ENCODE measurements at regions not wholly inside any gene's neighbourhood (a gene's known extent, or its start where the extent isn't known, plus 50 kb on each side); places are given as distances from the start of the nearest gene placed in this dataset.

- DNase-seq = no peak
Measured at GRCh38 chrY:15415165-15415564, 890.8 kb downstream of the NLGN4Y start.

GRCh38 chrY:15418613-15419012 is 894.3 kb downstream of the NLGN4Y start:
- DNase-seq = no peak

GRCh38 chrY:15424665-15425132 is 900.4 kb downstream of the NLGN4Y start:
- no peak for DNase-seq

- DNase-seq = no peak
Measured at GRCh38 chrY:15440021-15440695, 915.8 kb downstream of the NLGN4Y start.

GRCh38 chrY:15440696-15441408 is 916.5 kb downstream of the NLGN4Y start:
- DNase-seq = no peak

GRCh38 chrY:15441878-15442277 is 917.5 kb downstream of the NLGN4Y start:
- no peak for DNase-seq

GRCh38 chrY:15445871-15446270 is 921.5 kb downstream of the NLGN4Y start:
- no peak for DNase-seq

GRCh38 chrY:15446861-15447260 is 922.5 kb downstream of the NLGN4Y start:
- no peak for DNase-seq

GRCh38 chrY:15447959-15448358 is 923.6 kb downstream of the NLGN4Y start:
- no peak for DNase-seq

GRCh38 chrY:15455133-15455937 is 931.0 kb downstream of the NLGN4Y start:
- DNase-seq = no peak

GRCh38 chrY:15455980-15456469 is 931.7 kb downstream of the NLGN4Y start:
- DNase-seq = no peak

- no peak for DNase-seq
Measured at GRCh38 chrY:15456491-15456890, 932.2 kb downstream of the NLGN4Y start.

- DNase-seq = no peak
Measured at GRCh38 chrY:15457682-15458081, 933.4 kb downstream of the NLGN4Y start.

- DNase-seq = no peak
Measured at GRCh38 chrY:15458426-15458825, 934.1 kb downstream of the NLGN4Y start.

- DNase-seq = no peak
Measured at GRCh38 chrY:15465880-15466279, 941.6 kb downstream of the NLGN4Y start.

- no peak for DNase-seq
Measured at GRCh38 chrY:15466891-15467290, 942.6 kb downstream of the NLGN4Y start.

GRCh38 chrY:15468091-15468490 is 943.8 kb downstream of the NLGN4Y start:
- DNase-seq = no peak

- DNase-seq = no peak
Measured at GRCh38 chrY:15471371-15471770, 947.0 kb downstream of the NLGN4Y start.

- DNase-seq = no peak
Measured at GRCh38 chrY:15478348-15478963, 954.1 kb downstream of the NLGN4Y start.

GRCh38 chrY:15500536-15500935 is 976.2 kb downstream of the NLGN4Y start:
- no peak for DNase-seq

GRCh38 chrY:15501181-15501580 is 976.9 kb downstream of the NLGN4Y start:
- DNase-seq = no peak

- DNase-seq = no peak
Measured at GRCh38 chrY:15510288-15510687, 986.0 kb downstream of the NLGN4Y start.
